Skin of body (tissue), 1 donor: ENCODE measurements at regions not wholly inside any gene's neighbourhood (a gene's known extent, or its start where the extent isn't known, plus 50 kb on each side); places are given as distances from the start of the nearest gene placed in this dataset.
"Not testable (repeated sequence)": the region's sequence is repeated elsewhere in the genome, so short reads cannot be mapped to it uniquely, and the experiment has no call there.

Source experiments
- DNase-seq: peaks from one replicate; lab custom pipeline; 2025; lab: John Stamatoyannopoulos, UW

DNA sequence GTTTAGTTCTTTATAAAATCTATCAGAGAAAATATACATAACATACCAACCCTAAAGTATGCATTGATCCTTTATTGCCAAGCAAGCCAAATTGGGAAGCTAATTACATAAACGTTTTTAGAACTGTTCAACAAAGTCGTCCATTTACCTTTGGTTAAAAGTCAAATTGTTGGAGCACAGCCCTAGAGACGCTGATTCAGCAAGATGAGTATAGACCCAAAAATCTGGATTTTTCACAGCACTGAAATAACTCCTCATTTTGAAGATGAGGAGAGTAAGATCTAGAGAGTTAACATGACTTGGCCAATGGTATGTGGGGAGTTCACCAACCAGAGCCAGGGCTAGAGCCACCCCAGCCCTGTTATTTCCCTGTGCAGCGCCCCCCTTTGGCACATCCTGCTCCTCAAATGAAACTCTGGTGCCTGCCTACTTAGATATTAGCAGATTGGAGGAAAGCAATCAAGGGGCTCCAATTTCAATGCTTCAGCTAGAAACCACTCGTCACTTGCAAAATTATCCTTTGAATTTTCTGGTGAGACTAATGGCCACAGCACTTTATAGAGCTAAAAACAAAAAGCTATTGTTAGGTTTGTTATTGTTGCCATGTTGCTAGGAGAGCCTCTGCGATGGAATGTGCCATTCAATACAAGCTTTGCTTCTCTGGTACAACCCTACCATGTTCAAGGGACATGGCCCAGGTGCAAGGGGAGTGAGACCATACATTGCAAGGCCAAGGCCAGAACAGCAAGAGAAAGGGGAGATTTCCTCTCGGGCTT is 132.6 kb upstream of the ZEB1 start:
- DNase-seq = peak; percentile 22

DNA sequence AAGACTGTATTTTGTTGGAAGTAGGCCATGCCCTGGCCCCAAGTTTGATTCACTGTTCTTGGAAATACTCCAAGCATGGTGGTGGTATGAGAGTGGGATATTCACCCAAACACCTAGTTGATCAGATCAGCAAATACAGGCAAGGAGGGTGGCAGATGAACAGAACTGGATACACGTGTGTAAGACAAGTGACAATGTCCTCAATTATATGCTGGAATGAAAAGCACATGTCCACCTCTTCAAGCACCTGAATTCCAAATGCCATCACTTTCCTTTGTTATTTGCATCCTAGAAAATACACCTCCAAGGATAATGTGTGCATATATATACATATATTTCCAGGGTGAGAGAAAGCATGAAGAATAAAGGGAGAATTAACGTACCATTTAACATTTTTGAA is 131.8 kb upstream of the ZEB1 start:
- DNase-seq = no peak

DNA sequence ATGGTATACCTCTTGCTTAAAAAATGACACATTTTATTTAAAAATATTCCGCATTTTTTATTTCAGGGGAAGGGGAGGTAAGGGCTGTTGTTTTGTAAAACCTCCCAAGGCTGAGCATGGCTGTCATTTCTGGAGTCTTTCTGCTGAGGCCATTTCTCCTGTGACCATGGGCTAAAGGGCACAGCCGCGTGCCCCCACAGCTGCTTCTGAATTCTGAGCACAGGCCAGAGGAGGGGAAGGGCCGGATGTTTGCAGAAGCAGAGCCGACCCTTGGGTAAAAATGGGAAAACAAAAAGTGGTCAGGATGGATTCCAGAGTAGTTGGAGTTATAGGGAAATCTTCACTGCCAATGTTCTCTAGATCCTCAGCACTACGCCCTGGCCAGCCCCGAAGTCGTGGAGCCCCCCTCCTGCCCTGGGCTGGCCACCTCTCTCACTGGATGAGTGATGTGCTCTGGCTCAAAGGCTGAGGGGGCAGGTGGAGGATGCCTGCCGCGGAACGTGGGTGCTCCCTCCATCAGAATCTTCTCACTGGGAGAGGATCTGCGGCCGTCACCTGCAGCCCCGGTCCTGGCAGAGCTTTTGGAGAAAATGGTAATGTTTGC is 131.3 kb upstream of the ZEB1 start:
- DNase-seq = no peak

DNA sequence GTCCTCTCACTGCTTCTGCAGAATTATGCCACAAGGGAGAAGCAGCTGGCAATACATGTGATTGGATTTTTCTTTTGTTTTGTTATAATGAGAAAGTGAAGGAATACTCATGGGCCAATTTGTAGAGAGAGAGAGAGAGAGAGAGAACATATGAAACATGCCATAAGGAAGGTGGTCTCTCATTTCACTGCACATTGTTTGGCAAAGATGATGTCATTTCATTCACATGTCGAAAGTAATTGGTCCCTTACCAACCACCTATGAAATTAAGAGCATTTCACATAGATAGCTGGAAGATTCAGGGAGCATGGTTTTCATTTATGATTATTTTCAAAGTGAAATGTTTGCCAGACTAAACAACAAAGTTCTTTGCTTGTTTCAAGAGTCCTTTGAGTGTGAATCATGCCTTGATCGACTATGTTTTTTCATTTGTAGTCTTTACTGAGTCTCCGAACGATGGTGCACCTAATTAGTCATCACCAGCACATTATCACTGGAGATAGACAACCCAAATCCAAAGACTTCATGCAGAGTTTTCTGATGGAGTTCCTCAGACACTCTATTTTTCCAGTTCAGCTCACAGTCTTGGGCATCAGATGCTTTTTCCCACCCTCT is 130.1 kb upstream of the ZEB1 start:
- DNase-seq = no peak

DNA sequence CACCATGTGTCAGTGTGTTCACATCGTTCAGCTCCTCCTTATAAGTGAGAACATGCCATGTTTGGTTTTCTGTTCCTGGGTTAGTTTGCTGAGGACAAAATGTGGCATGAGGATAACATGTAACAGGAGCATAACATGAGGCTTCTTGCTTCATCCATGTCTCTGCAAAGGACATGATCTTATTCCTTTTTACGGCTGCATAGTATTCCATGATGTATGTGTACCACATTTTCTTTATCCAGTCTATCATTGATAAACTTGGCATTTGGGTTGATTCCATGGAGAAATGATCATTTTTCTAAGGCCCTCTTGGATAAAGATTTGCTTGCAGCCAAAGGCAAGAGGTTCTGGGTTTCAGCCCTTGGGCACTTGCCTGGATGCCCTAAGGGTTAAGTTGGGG is 128.5 kb upstream of the ZEB1 start:
- DNase-seq = no peak

DNA sequence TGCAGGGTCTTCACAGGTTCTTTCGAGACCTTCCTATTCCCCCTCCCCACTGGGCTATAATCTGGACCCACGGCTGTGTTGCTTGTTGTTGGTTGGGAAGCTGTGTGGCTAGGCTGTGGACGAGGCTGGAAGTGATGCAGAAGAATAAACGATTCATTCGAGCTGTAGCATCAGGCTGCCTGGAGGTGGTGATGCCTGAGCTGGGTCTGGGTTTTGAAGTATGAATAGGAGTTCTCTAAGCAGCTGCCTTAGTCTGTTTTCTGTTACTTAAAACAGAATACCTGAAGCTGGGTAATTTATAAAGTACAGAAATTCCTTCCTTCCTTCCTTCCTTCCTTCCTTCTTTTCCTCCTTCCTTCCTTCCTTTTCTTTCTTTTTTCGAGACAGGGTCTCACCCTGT is 126.5 kb upstream of the ZEB1 start:
- no peak for DNase-seq

DNA sequence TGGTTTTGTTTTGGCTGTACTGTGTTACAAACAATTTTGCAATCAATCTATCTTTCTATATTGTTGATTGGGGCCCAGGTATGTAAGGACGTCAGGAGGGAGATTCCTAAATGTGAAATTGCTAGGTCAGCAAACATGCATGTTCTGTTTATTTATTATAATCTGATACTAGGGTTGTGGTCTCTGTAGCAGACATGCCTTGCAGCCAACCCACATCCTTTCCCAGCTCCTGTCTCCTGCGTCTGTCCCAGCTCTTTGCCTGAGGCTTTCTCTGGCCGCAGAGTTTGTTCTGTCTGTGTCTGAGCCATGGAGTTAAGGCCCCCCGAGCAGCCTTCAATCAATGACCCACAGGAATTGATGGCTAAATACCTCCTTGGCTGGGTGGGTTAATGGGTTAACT is 124.0 kb upstream of the ZEB1 start:
- no peak for DNase-seq

DNA sequence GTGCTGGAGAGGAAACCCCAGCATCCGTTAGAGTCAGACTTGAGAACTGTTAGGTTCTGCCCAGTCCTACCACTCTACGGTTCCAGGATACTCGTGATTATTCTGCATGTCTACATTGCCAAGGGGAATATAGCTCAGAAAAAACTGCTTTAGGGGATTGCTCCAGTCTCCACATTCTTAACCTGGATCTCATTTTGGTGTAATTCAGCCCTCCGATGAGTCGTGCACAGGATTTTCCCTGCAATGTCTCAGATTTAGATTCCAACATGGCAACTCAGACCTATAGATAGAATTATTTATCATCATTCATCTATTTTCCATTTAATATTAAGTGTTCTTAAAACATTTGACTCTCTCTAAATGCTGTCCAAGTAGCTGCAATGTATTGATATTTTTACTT is 121.1 kb upstream of the ZEB1 start:
- DNase-seq = no peak

DNA sequence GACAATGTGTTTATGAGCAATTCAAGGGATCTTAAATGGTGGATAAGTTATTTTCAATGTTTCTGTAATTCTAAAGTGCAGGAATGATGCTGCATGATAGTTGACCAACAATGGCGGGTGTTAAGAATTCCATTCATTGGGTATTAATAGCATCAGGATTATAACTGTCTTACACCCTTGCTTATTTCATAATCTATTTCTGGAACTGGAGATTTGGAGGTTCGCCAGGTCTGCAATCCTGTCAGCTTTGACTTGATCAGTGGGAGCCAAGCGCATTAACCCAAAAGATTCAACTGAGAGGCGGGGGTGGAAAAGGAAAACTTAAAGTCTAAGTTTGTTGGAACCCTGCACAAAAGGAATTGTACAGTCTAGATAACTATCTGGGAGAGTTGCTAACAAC is 114.9 kb upstream of the ZEB1 start:
- peak; percentile 39 for DNase-seq

DNA sequence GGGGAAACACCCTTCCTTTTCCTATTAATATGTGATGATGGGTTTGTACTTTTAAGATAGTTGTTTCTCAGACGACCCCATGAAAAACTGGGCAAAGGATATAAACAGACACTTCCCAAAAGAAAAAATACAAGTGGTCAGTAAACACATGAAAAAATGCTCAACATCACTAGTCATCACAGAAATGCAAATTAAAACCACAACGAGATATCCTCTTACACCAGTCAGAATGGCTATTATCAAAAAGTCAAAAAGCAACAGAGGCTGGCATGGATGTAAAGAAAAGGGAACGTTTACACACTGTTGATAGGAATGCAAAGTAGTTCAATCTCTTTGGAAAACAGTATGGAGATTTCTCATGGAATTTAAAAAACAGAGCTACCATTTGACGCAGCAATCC is 111.4 kb upstream of the ZEB1 start:
- DNase-seq = no peak

DNA sequence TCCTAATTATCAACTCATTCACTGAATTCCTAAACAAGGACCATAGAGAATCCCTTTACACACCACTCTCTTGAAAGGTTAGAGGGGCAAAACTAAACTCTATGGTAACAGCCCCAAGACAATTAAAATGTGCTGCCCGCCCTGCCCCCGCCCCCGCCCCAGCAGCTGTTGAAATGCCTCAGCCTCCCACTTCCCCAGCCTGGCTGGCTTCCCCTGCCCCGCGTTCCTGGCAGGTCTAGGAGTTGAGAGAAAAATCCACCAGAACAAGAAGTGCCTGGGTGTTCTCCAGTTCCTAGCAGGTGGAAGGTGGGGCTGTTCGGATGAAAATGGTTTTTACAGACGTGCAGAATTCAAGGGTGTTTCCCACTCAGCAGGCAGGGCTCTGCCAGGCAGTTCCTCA is 109.5 kb upstream of the ZEB1 start:
- DNase-seq = no peak

DNA sequence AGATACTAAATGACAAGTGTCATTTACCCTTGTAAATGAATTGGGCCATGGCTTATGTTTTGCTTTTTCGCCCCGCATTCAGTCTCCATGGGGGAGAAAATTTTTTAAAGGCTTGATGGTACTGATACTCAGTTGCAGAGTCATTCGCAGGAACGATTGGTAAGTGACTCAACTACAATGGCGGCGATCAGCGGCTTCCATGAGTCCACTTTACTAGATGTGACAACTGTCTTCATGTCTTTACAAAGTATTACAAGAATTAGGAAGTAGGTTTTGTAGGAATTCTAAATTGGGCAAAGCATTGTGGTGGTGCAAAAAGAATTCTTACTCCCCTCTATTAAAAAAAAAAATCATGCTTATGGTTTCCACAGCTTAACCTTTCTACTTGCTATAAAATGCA is 108.8 kb upstream of the ZEB1 start:
- DNase-seq = no peak

DNA sequence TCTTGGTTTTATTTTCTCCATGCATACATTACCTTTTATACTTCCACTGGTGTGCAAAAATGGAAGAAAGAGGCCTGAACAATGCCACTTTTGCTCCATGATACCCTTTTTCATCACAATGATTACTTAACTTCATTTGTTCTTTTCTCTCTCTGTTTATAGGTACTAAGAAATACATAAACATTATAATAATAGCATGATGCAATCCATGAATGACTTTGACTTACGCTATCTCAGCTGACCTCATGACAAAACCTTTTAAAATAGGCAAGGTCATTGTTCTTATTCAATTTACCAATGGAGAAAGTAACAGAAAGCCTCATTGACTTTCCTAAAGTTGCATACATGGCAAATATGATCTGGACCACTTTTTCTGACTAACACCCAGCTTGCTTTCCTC is 105.1 kb upstream of the ZEB1 start:
- DNase-seq = no peak

DNA sequence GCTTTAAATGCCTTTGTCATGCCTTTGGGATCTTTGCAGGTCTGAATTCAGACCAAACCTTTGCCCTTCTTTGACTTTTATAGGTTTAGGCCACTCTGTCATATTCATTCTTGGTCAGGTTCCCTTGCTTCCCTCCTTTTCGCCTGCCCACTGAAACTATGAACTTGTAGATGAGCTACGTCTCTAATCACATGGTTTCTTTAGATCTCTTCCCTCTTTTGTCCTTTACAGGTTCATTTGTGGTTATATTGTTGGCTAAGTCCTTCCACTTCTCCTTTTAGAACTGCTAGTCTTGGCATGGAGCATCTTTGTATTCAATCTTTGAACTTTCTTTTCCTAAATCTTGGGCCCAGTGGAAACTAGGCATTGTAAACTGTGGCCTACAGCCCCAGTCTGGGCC is 104.0 kb upstream of the ZEB1 start:
- no peak for DNase-seq

DNA sequence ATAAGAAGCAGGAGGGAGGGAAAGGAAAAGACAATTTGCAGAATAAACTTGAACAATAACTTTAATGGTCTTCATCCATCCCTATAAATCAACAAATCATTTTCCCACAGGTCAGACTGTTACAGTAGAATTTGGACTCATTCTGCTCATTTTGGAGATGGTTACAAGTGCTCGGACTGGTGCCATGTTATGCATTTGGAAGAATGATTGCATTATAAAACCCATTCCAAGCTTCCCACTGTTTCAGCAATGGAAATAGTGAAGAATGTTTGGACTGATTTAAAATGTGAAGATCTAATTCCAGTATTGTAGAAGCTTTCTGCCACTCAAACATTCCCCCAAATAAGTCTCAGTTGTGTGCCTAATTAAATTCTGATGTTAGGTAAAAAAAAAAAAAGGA is 99.7 kb upstream of the ZEB1 start:
- DNase-seq = peak; percentile 92

DNA sequence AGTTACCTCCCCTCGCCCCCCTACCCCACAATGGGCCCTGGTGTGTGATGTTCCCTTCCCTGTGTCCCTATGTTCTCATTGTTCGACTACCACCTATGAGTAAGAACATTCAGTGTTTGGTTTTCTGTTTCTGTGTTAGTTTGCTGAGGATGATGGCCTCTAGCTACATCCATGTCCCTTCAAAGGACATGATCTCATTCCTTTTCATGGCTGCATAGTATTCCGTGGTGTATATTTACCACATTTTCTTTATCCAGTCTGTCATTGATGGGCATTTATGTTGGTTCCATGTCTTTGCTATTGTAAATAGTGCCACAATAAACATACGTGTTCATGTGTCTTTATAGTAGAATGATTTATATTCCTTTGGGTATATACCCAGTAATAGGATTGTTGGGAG is 90.2 kb upstream of the ZEB1 start:
- DNase-seq = not testable (repeated sequence)

DNA sequence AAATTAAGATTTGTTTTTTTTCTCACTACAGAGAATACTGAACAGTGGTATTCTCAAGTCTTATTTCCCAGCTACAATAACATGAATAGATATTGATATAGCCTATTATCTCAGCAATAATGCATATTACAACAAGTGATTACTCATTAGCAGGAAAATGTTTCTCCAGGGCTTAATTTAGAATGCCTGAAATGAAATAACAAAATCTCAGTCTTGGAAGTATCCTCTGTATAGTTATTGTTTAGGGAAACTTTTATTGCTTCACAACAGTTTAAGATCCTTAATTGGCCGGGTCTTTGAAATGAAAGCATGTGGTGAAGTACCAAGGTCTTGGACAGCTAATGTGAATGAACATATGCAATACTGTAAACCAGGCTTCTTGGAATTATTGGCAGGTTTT is 79.1 kb upstream of the ZEB1 start:
- no peak for DNase-seq

DNA sequence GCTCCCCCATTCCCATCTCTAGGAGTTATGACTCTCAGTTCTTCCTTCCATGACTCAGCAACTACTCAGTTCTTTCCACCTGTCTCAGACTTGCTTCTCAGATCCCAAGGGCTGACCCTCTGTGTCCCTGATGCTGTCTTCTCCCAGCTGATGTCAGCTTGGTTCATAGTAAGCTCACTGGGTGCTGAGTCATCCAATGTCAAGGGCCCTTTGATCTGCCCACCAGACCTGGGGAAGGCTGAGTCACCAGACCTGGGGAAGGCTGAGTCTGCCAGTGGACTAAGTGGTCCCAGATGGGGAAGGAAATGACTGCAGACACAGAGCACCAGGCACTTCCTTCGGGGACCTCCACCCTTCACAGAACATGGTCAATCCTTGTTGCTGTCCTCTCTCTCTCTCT is 76.1 kb upstream of the ZEB1 start:
- no peak for DNase-seq

DNA sequence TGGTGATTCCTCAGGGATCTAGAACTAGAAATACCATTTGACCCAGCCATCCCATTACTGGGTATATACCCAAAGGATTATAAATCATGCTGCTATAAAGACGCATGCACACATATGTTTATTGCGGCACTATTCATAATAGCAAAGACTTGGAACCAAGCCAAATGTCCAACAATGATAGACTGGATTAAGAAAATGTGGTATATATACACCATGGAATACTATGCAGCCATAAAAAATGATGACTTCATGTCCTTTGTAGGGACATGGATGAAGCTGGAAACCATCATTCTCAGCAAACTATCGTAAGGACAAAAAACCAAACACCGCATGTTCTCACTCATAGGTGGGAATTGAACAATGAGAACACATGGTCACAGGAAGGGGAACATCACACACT is 67.9 kb upstream of the ZEB1 start:
- DNase-seq = not testable (repeated sequence)

DNA sequence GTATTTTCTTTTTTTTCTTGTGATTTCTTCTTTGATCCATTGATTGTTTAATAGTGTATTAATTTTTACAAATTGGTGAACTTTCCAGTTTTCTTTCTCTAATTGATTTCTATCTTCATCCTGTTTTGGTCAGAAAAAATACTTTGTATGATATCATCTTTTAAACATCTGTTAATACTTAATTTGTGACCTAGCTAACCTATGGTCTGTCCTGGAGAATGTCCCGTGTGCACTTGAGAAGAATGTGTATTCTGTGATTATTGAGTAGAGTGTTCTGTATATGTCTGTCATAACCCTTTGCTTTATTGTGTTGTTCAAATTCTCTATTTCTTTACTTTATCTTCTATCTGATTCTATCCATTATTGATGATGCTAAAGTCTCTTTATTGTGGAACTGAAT is 65.8 kb upstream of the ZEB1 start:
- no peak for DNase-seq

DNA sequence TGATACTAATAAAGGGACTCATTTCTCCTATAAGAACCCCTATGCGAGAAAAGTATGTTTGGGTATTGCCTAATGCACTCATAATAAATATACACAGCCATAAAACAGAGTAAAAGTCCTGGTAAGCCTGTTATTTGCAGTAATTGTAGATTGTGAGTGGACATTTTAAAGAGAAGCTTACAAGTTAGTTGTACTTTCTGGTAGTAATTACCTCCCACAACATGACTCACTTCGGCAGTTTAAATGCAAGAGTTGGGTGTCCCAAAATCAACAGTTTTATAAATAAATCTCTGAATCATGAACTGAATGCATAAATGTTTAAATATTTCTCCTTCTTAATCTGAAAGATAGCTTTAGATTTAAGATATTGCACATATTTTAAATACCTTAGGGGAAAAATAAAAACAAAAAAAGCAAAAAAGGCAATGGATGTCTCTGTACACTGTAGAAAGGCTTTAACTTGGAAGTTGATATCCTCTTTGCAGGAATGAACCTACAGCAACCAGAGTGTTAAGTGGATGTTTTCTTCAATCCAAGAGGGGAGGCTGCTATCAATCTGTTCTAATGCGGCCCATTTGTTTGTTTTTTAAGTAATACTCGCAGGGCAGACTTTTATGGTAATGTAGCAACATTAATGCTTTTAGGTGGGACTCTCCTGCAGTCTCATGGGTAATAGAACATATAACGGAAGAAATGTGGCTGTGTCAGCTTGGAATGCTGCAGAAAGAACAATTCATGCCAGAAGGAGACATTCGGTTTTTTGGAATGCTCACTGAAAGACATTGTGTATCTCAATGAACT is 57.3 kb upstream of the ZEB1 start:
- DNase-seq = peak; percentile 72

DNA sequence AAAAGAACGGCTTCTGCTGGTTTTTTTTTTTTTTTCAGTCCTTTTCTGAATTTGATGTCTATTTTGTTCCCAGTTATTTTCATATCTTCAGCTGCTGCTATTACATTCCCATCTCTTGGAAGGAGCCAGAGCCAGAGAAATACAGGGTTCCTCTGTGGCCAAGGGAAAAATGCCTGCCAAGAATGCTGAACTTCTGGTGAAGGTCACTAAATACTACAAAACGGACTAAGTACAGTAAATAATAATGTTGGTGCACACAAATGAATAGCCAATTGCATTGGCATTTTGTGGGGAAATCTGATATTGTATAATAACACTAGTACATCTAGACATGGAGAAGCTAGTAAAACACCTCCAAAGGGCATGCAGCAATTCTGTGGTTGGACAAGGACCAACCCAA is 56.3 kb upstream of the ZEB1 start:
- peak; percentile 91 for DNase-seq
